ENCODE measurements at regions not wholly inside any gene's neighbourhood (a gene's known extent, or its start where the extent isn't known, plus 50 kb on each side); places are given as distances from the start of the nearest gene placed in this dataset.

DNA sequence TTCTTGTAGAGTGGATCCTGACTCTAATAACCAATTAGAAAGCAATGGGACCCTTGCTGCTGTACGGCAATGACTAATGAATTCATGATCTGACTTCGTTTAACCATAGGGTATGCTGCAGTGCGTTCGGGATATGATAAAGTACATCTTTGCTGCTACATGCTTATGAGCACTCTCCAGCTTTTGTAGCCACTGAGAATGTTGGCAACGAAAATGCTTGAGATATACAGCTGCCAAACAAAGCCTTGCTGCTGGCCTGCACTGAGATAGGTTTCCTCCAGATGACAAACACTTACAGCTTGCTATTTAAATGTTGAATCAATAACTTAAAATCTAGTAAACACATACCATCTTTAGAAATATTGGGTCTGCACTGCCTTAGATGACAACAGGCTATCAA is 372.4 kb upstream of the SLC8A1 start:
- TF ChIP-seq, protein P1, sequence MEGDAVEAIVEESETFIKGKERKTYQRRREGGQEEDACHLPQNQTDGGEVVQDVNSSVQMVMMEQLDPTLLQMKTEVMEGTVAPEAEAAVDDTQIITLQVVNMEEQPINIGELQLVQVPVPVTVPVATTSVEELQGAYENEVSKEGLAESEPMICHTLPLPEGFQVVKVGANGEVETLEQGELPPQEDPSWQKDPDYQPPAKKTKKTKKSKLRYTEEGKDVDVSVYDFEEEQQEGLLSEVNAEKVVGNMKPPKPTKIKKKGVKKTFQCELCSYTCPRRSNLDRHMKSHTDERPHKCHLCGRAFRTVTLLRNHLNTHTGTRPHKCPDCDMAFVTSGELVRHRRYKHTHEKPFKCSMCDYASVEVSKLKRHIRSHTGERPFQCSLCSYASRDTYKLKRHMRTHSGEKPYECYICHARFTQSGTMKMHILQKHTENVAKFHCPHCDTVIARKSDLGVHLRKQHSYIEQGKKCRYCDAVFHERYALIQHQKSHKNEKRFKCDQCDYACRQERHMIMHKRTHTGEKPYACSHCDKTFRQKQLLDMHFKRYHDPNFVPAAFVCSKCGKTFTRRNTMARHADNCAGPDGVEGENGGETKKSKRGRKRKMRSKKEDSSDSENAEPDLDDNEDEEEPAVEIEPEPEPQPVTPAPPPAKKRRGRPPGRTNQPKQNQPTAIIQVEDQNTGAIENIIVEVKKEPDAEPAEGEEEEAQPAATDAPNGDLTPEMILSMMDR (IDR thresholded peaks at IDR 0.05) = no peak
- H3K27ac Mint-ChIP-seq (ENCODE audit: unreplicated experiment) = no peak overlapping the region

DNA sequence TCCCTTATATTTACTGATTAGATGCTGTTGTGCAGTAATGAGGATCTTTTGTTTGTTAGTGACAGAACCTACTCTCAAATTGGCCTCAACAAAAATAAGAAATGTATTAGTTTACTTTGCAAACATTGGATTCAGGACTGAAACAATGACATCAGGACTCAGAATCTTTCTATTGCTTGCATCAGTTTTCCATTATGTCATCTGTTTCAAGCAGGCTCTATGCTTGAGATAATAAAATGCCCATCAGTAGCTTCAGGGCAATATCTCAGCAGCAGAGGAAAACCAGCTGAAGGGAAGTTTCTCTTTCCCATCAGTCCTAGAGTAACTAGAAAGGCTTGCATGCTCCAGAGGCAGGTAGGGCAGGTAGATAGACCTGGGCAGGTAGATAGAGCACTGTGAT is 375.5 kb upstream of the SLC8A1 start:
- Mint-ChIP-seq H3K27me3 (ENCODE audit: low read depth) (peaks cover 17% of the 10 kb centered on the region), H3K9me3 (ENCODE audit: low read depth) (peaks cover 6% of the 10 kb centered on the region), H3K27ac (ENCODE audit: unreplicated experiment) (no peak overlapping the region), H3K36me3 (ENCODE audit: low read depth) (peaks cover 1% of the 10 kb centered on the region), H3K4me3 (ENCODE audit: unreplicated experiment) (no peak overlapping the region), H3K4me1 (ENCODE audit: low read depth) (no peaks in the 10 kb centered on the region)
- TF ChIP-seq, protein P1 (IDR thresholded peaks at IDR 0.05) = no peak
- no peak for DNase-seq (ENCODE audit: low spot score)

More for the DNA sequence above, 372.4 kb upstream of the SLC8A1 start:
- no peak for DNase-seq (ENCODE audit: low spot score)
- Mint-ChIP-seq H3K4me3 (ENCODE audit: unreplicated experiment) (no peak overlapping the region), H3K9me3 (ENCODE audit: low read depth) (peaks cover 10% of the 10 kb centered on the region), H3K27me3 (ENCODE audit: low read depth) (peaks cover 17% of the 10 kb centered on the region), H3K4me1 (ENCODE audit: low read depth) (no peaks in the 10 kb centered on the region), H3K36me3 (ENCODE audit: low read depth) (peaks cover 1% of the 10 kb centered on the region)

DNA sequence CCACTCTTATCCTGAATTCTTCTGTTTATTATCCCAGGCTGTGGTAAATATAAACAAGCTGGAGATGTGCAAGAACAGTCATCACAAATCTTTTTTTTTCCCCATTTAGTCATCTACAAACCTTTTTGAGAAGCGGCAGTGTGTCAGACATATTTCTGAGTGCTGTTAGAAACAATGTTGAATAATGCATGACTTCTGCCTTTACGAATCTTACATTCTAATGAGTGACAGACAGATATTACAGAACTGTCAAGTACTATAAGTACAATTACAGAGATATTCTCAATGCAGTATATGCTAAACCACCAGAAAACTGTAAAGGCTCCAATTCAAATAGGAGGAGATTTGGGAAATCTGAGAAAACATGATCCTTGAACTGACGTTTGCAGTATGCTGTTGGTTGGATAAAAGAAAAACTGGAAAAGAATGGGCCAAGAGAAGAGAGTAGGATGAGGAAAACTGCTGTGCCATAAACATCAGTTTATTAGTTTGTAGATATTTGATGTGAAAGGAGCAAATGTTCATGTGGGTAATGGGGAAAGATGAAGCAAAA is 379.5 kb upstream of the SLC8A1 start:
- TF ChIP-seq, protein P1 (IDR thresholded peaks at IDR 0.05) = no peak
- H3K4me1 Mint-ChIP-seq (ENCODE audit: low read depth) = no peaks in the 10 kb centered on the region
- peaks cover 14% of the 10 kb centered on the region for H3K27me3 Mint-ChIP-seq (ENCODE audit: low read depth)
- peaks cover 3% of the 10 kb centered on the region for H3K9me3 Mint-ChIP-seq (ENCODE audit: low read depth)
- peaks cover 1% of the 10 kb centered on the region for H3K36me3 Mint-ChIP-seq (ENCODE audit: low read depth)
- no peak for DNase-seq (ENCODE audit: low spot score)
- H3K27ac Mint-ChIP-seq (ENCODE audit: unreplicated experiment) = no peak overlapping the region
- H3K4me3 Mint-ChIP-seq (ENCODE audit: unreplicated experiment) = no peak overlapping the region

GRCh38 chr2:40841856-40842255 is 390.0 kb upstream of the SLC8A1 start:
- Mint-ChIP-seq H3K4me3 (ENCODE audit: unreplicated experiment) (no peak overlapping the region), H3K36me3 (ENCODE audit: low read depth) (no peaks in the 10 kb centered on the region), H3K27ac (ENCODE audit: unreplicated experiment) (no peak overlapping the region), H3K4me1 (ENCODE audit: low read depth) (no peaks in the 10 kb centered on the region), H3K9me3 (ENCODE audit: low read depth) (no peaks in the 10 kb centered on the region), H3K27me3 (ENCODE audit: low read depth) (peaks cover 6% of the 10 kb centered on the region)
- no peak for DNase-seq (ENCODE audit: low spot score)
- TF ChIP-seq, protein P1 (IDR thresholded peaks at IDR 0.05) = no peak

- H3K27ac Mint-ChIP-seq (ENCODE audit: unreplicated experiment) = no peak overlapping the region
- no peaks in the 10 kb centered on the region for H3K9me3 Mint-ChIP-seq (ENCODE audit: low read depth)
Observed at GRCh38 chr2:40844353-40845277, 392.7 kb upstream of the SLC8A1 start.

More at GRCh38 chr2:40844353-40845277, 392.7 kb upstream of the SLC8A1 start:
- Mint-ChIP-seq H3K27me3 (ENCODE audit: low read depth) (peaks cover 8% of the 10 kb centered on the region), H3K4me1 (ENCODE audit: low read depth) (no peaks in the 10 kb centered on the region), H3K36me3 (ENCODE audit: low read depth) (no peaks in the 10 kb centered on the region), H3K4me3 (ENCODE audit: unreplicated experiment) (no peak overlapping the region)
- TF ChIP-seq, protein P1 (IDR thresholded peaks at IDR 0.05) = peak; percentile 32
- DNase-seq (ENCODE audit: low spot score) = no peak

All from chondrocyte (in vitro differentiated cells).